ENCODE measurements at regions not wholly inside any gene's neighbourhood (a gene's known extent, or its start where the extent isn't known, plus 50 kb on each side); places are given as distances from the start of the nearest gene placed in this dataset.

GRCh38 chr21:28179136-28179535, 813.5 kb downstream of the LTN1 start:
- DNase-seq, result no peak
- Histone ChIP-seq H3K4me3 (no peak overlapping the region), H3K27me3 (no peaks in the 10 kb centered on the region), H3K36me3 (no peaks in the 10 kb centered on the region), H3K4me1 (no peaks in the 10 kb centered on the region), H3K27ac (no peak overlapping the region), H3K9me3 (no peaks in the 10 kb centered on the region)
- intact Hi-C loops (cut with DNase I; ENCODE audit: low total_unique reads), result no loop called here
- TF ChIP-seq POLR2A (IDR thresholded peaks at IDR 0.05), result no peak
- no peak for TF ChIP-seq CTCF (IDR thresholded peaks at IDR 0.05)

GRCh38 chr21:28177124-28177523, 815.6 kb downstream of the LTN1 start:
- no peaks in the 10 kb centered on the region for H3K27me3 ChIP-seq
- H3K4me1 ChIP-seq, result no peaks in the 10 kb centered on the region
- no peaks in the 10 kb centered on the region for H3K36me3 ChIP-seq
- no peaks in the 10 kb centered on the region for H3K9me3 ChIP-seq
- no peak for DNase-seq
- intact Hi-C loops (cut with DNase I; ENCODE audit: low total_unique reads), result no loop called here
- H3K27ac ChIP-seq, result peak overlapping the region; percentile 41 to 82
- H3K4me3 ChIP-seq, result no peak overlapping the region
- TF ChIP-seq CTCF (IDR thresholded peaks at IDR 0.05) (no peak), POLR2A (IDR thresholded peaks at IDR 0.05) (no peak)

- intact Hi-C loops (cut with DNase I; ENCODE audit: low total_unique reads), result no loop called here
- no peak for DNase-seq
- Histone ChIP-seq H3K27ac (no peak overlapping the region), H3K27me3 (no peaks in the 10 kb centered on the region), H3K4me1 (no peaks in the 10 kb centered on the region), H3K4me3 (no peak overlapping the region), H3K9me3 (no peaks in the 10 kb centered on the region), H3K36me3 (no peaks in the 10 kb centered on the region)
- no peak for TF ChIP-seq POLR2A (IDR thresholded peaks at IDR 0.05)
- TF ChIP-seq CTCF (IDR thresholded peaks at IDR 0.05), result no peak
Observed at GRCh38 chr21:28174701-28175100, 818.0 kb downstream of the LTN1 start.

GRCh38 chr21:28174006-28174405, 818.7 kb downstream of the LTN1 start:
- no peaks in the 10 kb centered on the region for H3K4me1 ChIP-seq
- no peaks in the 10 kb centered on the region for H3K36me3 ChIP-seq
- no peak for DNase-seq
- no peaks in the 10 kb centered on the region for H3K27me3 ChIP-seq
- no peak overlapping the region for H3K4me3 ChIP-seq
- TF ChIP-seq CTCF (IDR thresholded peaks at IDR 0.05) (no peak), POLR2A (IDR thresholded peaks at IDR 0.05) (no peak)
- H3K27ac ChIP-seq, result no peak overlapping the region
- no peaks in the 10 kb centered on the region for H3K9me3 ChIP-seq
- intact Hi-C loops (cut with DNase I; ENCODE audit: low total_unique reads), result no loop called here

GRCh38 chr21:28172376-28172775, 820.3 kb downstream of the LTN1 start:
- H3K4me3 ChIP-seq, result no peak overlapping the region
- intact Hi-C loops (cut with DNase I; ENCODE audit: low total_unique reads), result no loop called here
- TF ChIP-seq POLR2A (IDR thresholded peaks at IDR 0.05) (no peak), CTCF (IDR thresholded peaks at IDR 0.05) (no peak)

More at GRCh38 chr21:28172376-28172775, 820.3 kb downstream of the LTN1 start:
- no peaks in the 10 kb centered on the region for H3K4me1 ChIP-seq
- no peaks in the 10 kb centered on the region for H3K27me3 ChIP-seq
- H3K27ac ChIP-seq, result no peak overlapping the region
- no peaks in the 10 kb centered on the region for H3K9me3 ChIP-seq
- DNase-seq, result no peak
- H3K36me3 ChIP-seq, result no peaks in the 10 kb centered on the region

Measured in uterus (tissue), 3 donors.